Myocyte (in vitro differentiated cells): ENCODE measurements at regions not wholly inside any gene's neighbourhood (a gene's known extent, or its start where the extent isn't known, plus 50 kb on each side); places are given as distances from the start of the nearest gene placed in this dataset.

ENCODE experiments used
- DNase-seq: peaks from one replicate; pipeline ENCODE4 v3.0.0-alpha.2; 2012; ENCODE audit warnings: low read depth

GRCh38 chr3:148004331-148004730 lies 595.2 kb downstream of the ZIC1 start:
- no peak for DNase-seq

GRCh38 chr3:148005456-148005855 lies 596.3 kb downstream of the ZIC1 start:
- DNase-seq: no peak

GRCh38 chr3:148006508-148006907 lies 597.3 kb downstream of the ZIC1 start:
- peak; percentile 90 for DNase-seq

- no peak for DNase-seq
Observed at GRCh38 chr3:148008591-148008990, 599.4 kb downstream of the ZIC1 start.

- DNase-seq: no peak
Observed at GRCh38 chr3:148020861-148021260, 611.7 kb downstream of the ZIC1 start.

- DNase-seq: no peak
Observed at GRCh38 chr3:148021381-148021780, 612.2 kb downstream of the ZIC1 start.

- peak; percentile 25 for DNase-seq
Observed at GRCh38 chr3:148023994-148024393, 614.8 kb downstream of the ZIC1 start.

GRCh38 chr3:148026009-148026588 lies 616.9 kb downstream of the ZIC1 start:
- peak; percentile 76 for DNase-seq

- DNase-seq: no peak
Observed at GRCh38 chr3:148030975-148031374, 621.8 kb downstream of the ZIC1 start.

GRCh38 chr3:148034353-148034752 lies 625.2 kb downstream of the ZIC1 start:
- DNase-seq: no peak

GRCh38 chr3:148036331-148036876 lies 627.2 kb downstream of the ZIC1 start:
- DNase-seq: peak; percentile 31

GRCh38 chr3:148042663-148043445 lies 633.7 kb downstream of the ZIC1 start:
- DNase-seq: peak; percentile 18

- no peak for DNase-seq
Observed at GRCh38 chr3:148044151-148044550, 635.0 kb downstream of the ZIC1 start.

GRCh38 chr3:148054999-148055398 lies 642.7 kb upstream of the AGTR1 start:
- DNase-seq: no peak

- DNase-seq: no peak
Observed at GRCh38 chr3:148062590-148062989, 635.1 kb upstream of the AGTR1 start.

- DNase-seq: peak; percentile 38
Observed at GRCh38 chr3:148066802-148067201, 630.9 kb upstream of the AGTR1 start.

- peak; percentile 25 for DNase-seq
Observed at GRCh38 chr3:148068466-148068865, 629.2 kb upstream of the AGTR1 start.

- DNase-seq: no peak
Observed at GRCh38 chr3:148070041-148070440, 627.7 kb upstream of the AGTR1 start.

- no peak for DNase-seq
Observed at GRCh38 chr3:148073721-148074456, 623.8 kb upstream of the AGTR1 start.

- DNase-seq: no peak
Observed at GRCh38 chr3:148074946-148075345, 622.8 kb upstream of the AGTR1 start.

- peak; percentile 81 for DNase-seq
Observed at GRCh38 chr3:148075771-148076716, 621.7 kb upstream of the AGTR1 start.
